ENCODE measurements at regions not wholly inside any gene's neighbourhood (a gene's known extent, or its start where the extent isn't known, plus 50 kb on each side); places are given as distances from the start of the nearest gene placed in this dataset.

GRCh38 chr18:72187956-72188355, 356.2 kb downstream of the CBLN2 start:
- no peak for DNase-seq (ENCODE audit: low spot score)

- no peak for DNase-seq (ENCODE audit: low spot score)
These were observed 362.8 kb downstream of the CBLN2 start for GRCh38 chr18:72181241-72181764.

GRCh38 chr18:72180689-72181088, 363.5 kb downstream of the CBLN2 start:
- DNase-seq (ENCODE audit: low spot score) = no peak

GRCh38 chr18:72174972-72175649, 369.0 kb downstream of the CBLN2 start:
- no peak for DNase-seq (ENCODE audit: low spot score)

- no peak for DNase-seq (ENCODE audit: low spot score)
These were observed 372.5 kb downstream of the CBLN2 start for GRCh38 chr18:72171596-72171995.

GRCh38 chr18:72161691-72162090, 382.5 kb downstream of the CBLN2 start:
- DNase-seq (ENCODE audit: low spot score) = no peak

GRCh38 chr18:72160510-72161445, 383.4 kb downstream of the CBLN2 start:
- DNase-seq (ENCODE audit: low spot score) = no peak

- DNase-seq (ENCODE audit: low spot score) = no peak
These were observed 388.8 kb downstream of the CBLN2 start for GRCh38 chr18:72155327-72155726.

GRCh38 chr18:72154926-72155325, 389.2 kb downstream of the CBLN2 start:
- DNase-seq (ENCODE audit: low spot score) = no peak

- no peak for DNase-seq (ENCODE audit: low spot score)
These were observed 391.2 kb downstream of the CBLN2 start for GRCh38 chr18:72152935-72153334.

- no peak for DNase-seq (ENCODE audit: low spot score)
These were observed 396.3 kb downstream of the CBLN2 start for GRCh38 chr18:72147830-72148229.

- no peak for DNase-seq (ENCODE audit: low spot score)
These were observed 404.1 kb downstream of the CBLN2 start for GRCh38 chr18:72140007-72140406.

- DNase-seq (ENCODE audit: low spot score) = no peak
These were observed 415.5 kb downstream of the CBLN2 start for GRCh38 chr18:72128649-72129048.

- DNase-seq (ENCODE audit: low spot score) = no peak
These were observed 422.0 kb downstream of the CBLN2 start for GRCh38 chr18:72122103-72122502.

- DNase-seq (ENCODE audit: low spot score) = no peak
These were observed 425.1 kb downstream of the CBLN2 start for GRCh38 chr18:72119082-72119481.

- no peak for DNase-seq (ENCODE audit: low spot score)
These were observed 429.1 kb downstream of the CBLN2 start for GRCh38 chr18:72114801-72115594.

- no peak for DNase-seq (ENCODE audit: low spot score)
These were observed 436.3 kb downstream of the CBLN2 start for GRCh38 chr18:72107647-72108383.

- no peak for DNase-seq (ENCODE audit: low spot score)
These were observed 439.3 kb downstream of the CBLN2 start for GRCh38 chr18:72104851-72105250.

- DNase-seq (ENCODE audit: low spot score) = no peak
These were observed 441.7 kb downstream of the CBLN2 start for GRCh38 chr18:72102412-72102811.

- DNase-seq (ENCODE audit: low spot score) = no peak
These were observed 443.6 kb downstream of the CBLN2 start for GRCh38 chr18:72100465-72101004.

GRCh38 chr18:72091369-72091768, 452.8 kb downstream of the CBLN2 start:
- DNase-seq (ENCODE audit: low spot score) = no peak
